Activated CD4-positive, alpha-beta T cell treated with anti-CD3 and anti-CD28 coated beads, Interleukin-2, amount 10 ng/mL, durations not matched to agents 24 days and 14 days (primary cell): ENCODE measurements at regions not wholly inside any gene's neighbourhood (a gene's known extent, or its start where the extent isn't known, plus 50 kb on each side); places are given as distances from the start of the nearest gene placed in this dataset.
"Not testable (repeated sequence)": the region's sequence is repeated elsewhere in the genome, so short reads cannot be mapped to it uniquely, and the experiment has no call there.

ENCODE experiments used
- DNase-seq: peaks from one replicate; pipeline ENCODE4 v3.0.0; 2022
- H3K27ac Mint-ChIP-seq: one replicate; pipeline ENCODE4 v1.8.0; 2022; ENCODE audit warnings: mild to moderate bottlenecking, mixed read lengths
- H3K27me3 Mint-ChIP-seq: one replicate; pipeline ENCODE4 v1.8.0; 2022; ENCODE audit warnings: mixed read lengths
- H3K36me3 Mint-ChIP-seq: one replicate; pipeline ENCODE4 v1.8.0; 2022; ENCODE audit warnings: low read depth, mild to moderate bottlenecking, mixed read lengths
- H3K4me1 Mint-ChIP-seq: one replicate; pipeline ENCODE4 v1.8.0; 2021; ENCODE audit warnings: mixed read lengths
- H3K4me3 Mint-ChIP-seq: one replicate; pipeline ENCODE4 v1.8.0; 2022; ENCODE audit warnings: mild to moderate bottlenecking, moderate library complexity, mixed read lengths
- H3K9me3 Mint-ChIP-seq: one replicate; pipeline ENCODE4 v1.8.0; 2021; ENCODE audit warnings: mixed read lengths
- intact Hi-C: fragments of 100-400 bp; cut with micrococcal nuclease; formaldehyde crosslinking; loops from one replicate; pipeline ENCODE4 v1.15.1; 2023

GRCh38 chr1:805310-805709, 118.4 kb upstream of the SAMD11 start:
- H3K4me3 Mint-ChIP-seq, DNase-seq, intact Hi-C loops, H3K27ac Mint-ChIP-seq, H3K36me3 Mint-ChIP-seq, H3K9me3 Mint-ChIP-seq, H3K4me1 Mint-ChIP-seq, H3K27me3 Mint-ChIP-seq: not testable (repeated sequence)

- H3K27ac Mint-ChIP-seq, DNase-seq, H3K36me3 Mint-ChIP-seq, intact Hi-C loops, H3K4me1 Mint-ChIP-seq, H3K9me3 Mint-ChIP-seq, H3K27me3 Mint-ChIP-seq, H3K4me3 Mint-ChIP-seq: not testable (repeated sequence)
These were observed 116.7 kb upstream of the SAMD11 start for GRCh38 chr1:807066-807465.

- DNase-seq, intact Hi-C loops, H3K9me3 Mint-ChIP-seq, H3K4me1 Mint-ChIP-seq, H3K4me3 Mint-ChIP-seq, H3K27me3 Mint-ChIP-seq, H3K27ac Mint-ChIP-seq, H3K36me3 Mint-ChIP-seq: not testable (repeated sequence)
These were observed 115.9 kb upstream of the SAMD11 start for GRCh38 chr1:807699-808390.

GRCh38 chr1:810949-811348, 112.8 kb upstream of the SAMD11 start:
- H3K27ac Mint-ChIP-seq, H3K4me1 Mint-ChIP-seq, H3K9me3 Mint-ChIP-seq, H3K4me3 Mint-ChIP-seq, H3K36me3 Mint-ChIP-seq, H3K27me3 Mint-ChIP-seq, DNase-seq, intact Hi-C loops: not testable (repeated sequence)

- H3K36me3 Mint-ChIP-seq, intact Hi-C loops, H3K4me1 Mint-ChIP-seq, H3K27me3 Mint-ChIP-seq, H3K4me3 Mint-ChIP-seq, H3K27ac Mint-ChIP-seq, H3K9me3 Mint-ChIP-seq, DNase-seq: not testable (repeated sequence)
These were observed 111.1 kb upstream of the SAMD11 start for GRCh38 chr1:812535-813127.

GRCh38 chr1:814543-814942, 109.2 kb upstream of the SAMD11 start:
- H3K36me3 Mint-ChIP-seq, H3K9me3 Mint-ChIP-seq, H3K4me1 Mint-ChIP-seq, H3K4me3 Mint-ChIP-seq, H3K27me3 Mint-ChIP-seq, DNase-seq, H3K27ac Mint-ChIP-seq, intact Hi-C loops: not testable (repeated sequence)

GRCh38 chr1:815147-815922, 108.4 kb upstream of the SAMD11 start:
- H3K36me3 Mint-ChIP-seq, H3K9me3 Mint-ChIP-seq, H3K4me1 Mint-ChIP-seq, intact Hi-C loops, H3K4me3 Mint-ChIP-seq, DNase-seq, H3K27me3 Mint-ChIP-seq, H3K27ac Mint-ChIP-seq: not testable (repeated sequence)

GRCh38 chr1:817071-817599, 106.6 kb upstream of the SAMD11 start:
- H3K36me3 Mint-ChIP-seq, H3K9me3 Mint-ChIP-seq, DNase-seq, H3K27me3 Mint-ChIP-seq, H3K4me3 Mint-ChIP-seq, intact Hi-C loops, H3K4me1 Mint-ChIP-seq: not testable (repeated sequence)
- peak overlapping the region; percentile 1 for H3K27ac Mint-ChIP-seq

- intact Hi-C loops, H3K4me1 Mint-ChIP-seq, DNase-seq, H3K4me3 Mint-ChIP-seq, H3K36me3 Mint-ChIP-seq, H3K27me3 Mint-ChIP-seq, H3K27ac Mint-ChIP-seq, H3K9me3 Mint-ChIP-seq: not testable (repeated sequence)
These were observed 105.8 kb upstream of the SAMD11 start for GRCh38 chr1:817658-818617.

- peaks cover 4% of the 10 kb centered on the region for H3K4me1 Mint-ChIP-seq
- H3K9me3 Mint-ChIP-seq: no peaks in the 10 kb centered on the region
- DNase-seq: no peak
- intact Hi-C loops: no loop called here
- H3K36me3 Mint-ChIP-seq: peaks cover 6% of the 10 kb centered on the region
- no peaks in the 10 kb centered on the region for H3K27me3 Mint-ChIP-seq
- no peak overlapping the region for H3K4me3 Mint-ChIP-seq
- H3K27ac Mint-ChIP-seq: no peak overlapping the region
These were observed 105.0 kb upstream of the SAMD11 start for GRCh38 chr1:818618-819291.

- Mint-ChIP-seq H3K27me3 (no peaks in the 10 kb centered on the region), H3K4me1 (peaks cover 13% of the 10 kb centered on the region), H3K9me3 (no peaks in the 10 kb centered on the region), H3K27ac (no peak overlapping the region), H3K36me3 (peaks cover 6% of the 10 kb centered on the region), H3K4me3 (no peak overlapping the region)
- intact Hi-C loops: no loop called here
- no peak for DNase-seq
These were observed 102.8 kb upstream of the SAMD11 start for GRCh38 chr1:820962-821361.

- H3K4me3 Mint-ChIP-seq: peak overlapping the region; percentile 92
- H3K9me3 Mint-ChIP-seq: not testable (repeated sequence)
These were observed 96.9 kb upstream of the SAMD11 start for GRCh38 chr1:826808-827207.

More at GRCh38 chr1:826808-827207, 96.9 kb upstream of the SAMD11 start:
- Mint-ChIP-seq H3K27ac (peak overlapping the region; percentile 93), H3K4me1 (peaks cover 26% of the 10 kb centered on the region)
- intact Hi-C loops, H3K27me3 Mint-ChIP-seq, H3K36me3 Mint-ChIP-seq: not testable (repeated sequence)
- peak; percentile 66 for DNase-seq
